Ishikawa (cell line): ENCODE measurements at regions not wholly inside any gene's neighbourhood (a gene's known extent, or its start where the extent isn't known, plus 50 kb on each side); places are given as distances from the start of the nearest gene placed in this dataset.

Experiments used
- CEBPB ChIP-seq: IDR thresholded peaks from 2 replicates; pipeline ENCODE4 v1.6.1; 2012
- CREB1 ChIP-seq: IDR thresholded peaks from 2 replicates; pipeline ENCODE4 v1.6.1; 2012; ENCODE audit warnings: low read depth
- EGR1 ChIP-seq: IDR thresholded peaks from 2 replicates; pipeline ENCODE4 v1.6.1; 2012
- MAX ChIP-seq: IDR thresholded peaks from 2 replicates; pipeline ENCODE4 v1.6.1; 2012
- TAF1 ChIP-seq: IDR thresholded peaks from 2 replicates; pipeline ENCODE4 v1.6.1; 2012; ENCODE audit warnings: low read depth, mild to moderate bottlenecking
- YY1 ChIP-seq: IDR thresholded peaks from 2 replicates; pipeline ENCODE4 v1.6.1; 2012; ENCODE audit warnings: low read depth

- no peak for TF ChIP-seq CREB1
- TF ChIP-seq YY1 = no peak
- TF ChIP-seq CEBPB = no peak
- no peak for TF ChIP-seq MAX
- TF ChIP-seq TAF1 = no peak
- no peak for TF ChIP-seq EGR1
Measured at GRCh38 chr5:117084067-117084466, 509.4 kb upstream of the SEMA6A start.
